ENCODE measurements at regions not wholly inside any gene's neighbourhood (a gene's known extent, or its start where the extent isn't known, plus 50 kb on each side); places are given as distances from the start of the nearest gene placed in this dataset.

DNA sequence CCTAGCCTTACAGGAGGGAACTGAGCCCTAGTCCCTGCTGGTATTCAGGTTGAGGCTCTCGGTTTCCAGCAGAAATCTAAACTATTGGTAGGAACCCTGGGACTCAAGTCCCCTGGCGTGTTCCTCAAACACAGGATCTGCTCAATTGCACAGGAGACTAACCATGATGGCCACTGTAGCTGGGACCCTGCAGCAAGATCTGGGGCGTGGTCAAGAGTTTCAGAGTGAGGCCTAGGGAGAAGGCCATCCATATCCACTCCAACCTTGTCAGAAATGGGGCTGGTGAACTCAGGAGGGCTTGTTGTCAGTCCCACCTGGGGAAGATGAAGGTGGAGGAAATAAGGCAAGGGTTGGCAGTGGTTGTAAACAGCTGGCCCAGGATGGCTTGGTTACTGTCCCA is 49.9 kb upstream of the PAX6 start:
- no peak overlapping the region for H3K4me3 ChIP-seq (ENCODE audit: low read depth, low read length, poor library complexity, severe bottlenecking)
- no peaks in the 10 kb centered on the region for H3K4me1 ChIP-seq (ENCODE audit: insufficient read depth, low read length, poor library complexity, severe bottlenecking)
- ChIA-PET POLR2A (ENCODE audit: low non-redundant PET) (no interaction called here), CTCF (no interaction called here)
- DNase-seq (ENCODE audit: low spot score) = no peak
- no peaks in the 10 kb centered on the region for H3K9me3 ChIP-seq (ENCODE audit: low read depth, low read length, poor library complexity, severe bottlenecking)
- intact Hi-C loops (cut with micrococcal nuclease; ENCODE audit: unreplicated experiment) = no loop called here
- no peak for TF ChIP-seq EZH2 (IDR thresholded peaks at IDR 0.05; ENCODE audit: borderline replicate concordance, low read depth, low read length, poor library complexity, severe bottlenecking)
- TF ChIP-seq, protein P1, sequence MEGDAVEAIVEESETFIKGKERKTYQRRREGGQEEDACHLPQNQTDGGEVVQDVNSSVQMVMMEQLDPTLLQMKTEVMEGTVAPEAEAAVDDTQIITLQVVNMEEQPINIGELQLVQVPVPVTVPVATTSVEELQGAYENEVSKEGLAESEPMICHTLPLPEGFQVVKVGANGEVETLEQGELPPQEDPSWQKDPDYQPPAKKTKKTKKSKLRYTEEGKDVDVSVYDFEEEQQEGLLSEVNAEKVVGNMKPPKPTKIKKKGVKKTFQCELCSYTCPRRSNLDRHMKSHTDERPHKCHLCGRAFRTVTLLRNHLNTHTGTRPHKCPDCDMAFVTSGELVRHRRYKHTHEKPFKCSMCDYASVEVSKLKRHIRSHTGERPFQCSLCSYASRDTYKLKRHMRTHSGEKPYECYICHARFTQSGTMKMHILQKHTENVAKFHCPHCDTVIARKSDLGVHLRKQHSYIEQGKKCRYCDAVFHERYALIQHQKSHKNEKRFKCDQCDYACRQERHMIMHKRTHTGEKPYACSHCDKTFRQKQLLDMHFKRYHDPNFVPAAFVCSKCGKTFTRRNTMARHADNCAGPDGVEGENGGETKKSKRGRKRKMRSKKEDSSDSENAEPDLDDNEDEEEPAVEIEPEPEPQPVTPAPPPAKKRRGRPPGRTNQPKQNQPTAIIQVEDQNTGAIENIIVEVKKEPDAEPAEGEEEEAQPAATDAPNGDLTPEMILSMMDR (conservative IDR thresholded peaks at IDR 0.05; ENCODE audit: low read depth, low read length) = no peak
- H3K27ac ChIP-seq (ENCODE audit: low read depth, low read length, poor library complexity, severe bottlenecking) = no peak overlapping the region
- no peaks in the 10 kb centered on the region for H3K36me3 ChIP-seq (ENCODE audit: insufficient read depth, low read length, poor library complexity, severe bottlenecking)
- BruUV-seq (replicated peaks) = no TSS peak
- H3K27me3 ChIP-seq (replicated peaks; ENCODE audit: insufficient read depth, low read depth, low read length, poor library complexity) = peaks cover 14% of the 10 kb centered on the region

Measured in A673 (cell line).